Germinal center (tissue), 1 donor: ENCODE measurements at regions not wholly inside any gene's neighbourhood (a gene's known extent, or its start where the extent isn't known, plus 50 kb on each side); places are given as distances from the start of the nearest gene placed in this dataset.

Experiments
- DNase-seq: peaks from one replicate; pipeline ENCODE4 v3.0.0; 2012; ENCODE audit warnings: mixed read lengths, low spot score

DNA sequence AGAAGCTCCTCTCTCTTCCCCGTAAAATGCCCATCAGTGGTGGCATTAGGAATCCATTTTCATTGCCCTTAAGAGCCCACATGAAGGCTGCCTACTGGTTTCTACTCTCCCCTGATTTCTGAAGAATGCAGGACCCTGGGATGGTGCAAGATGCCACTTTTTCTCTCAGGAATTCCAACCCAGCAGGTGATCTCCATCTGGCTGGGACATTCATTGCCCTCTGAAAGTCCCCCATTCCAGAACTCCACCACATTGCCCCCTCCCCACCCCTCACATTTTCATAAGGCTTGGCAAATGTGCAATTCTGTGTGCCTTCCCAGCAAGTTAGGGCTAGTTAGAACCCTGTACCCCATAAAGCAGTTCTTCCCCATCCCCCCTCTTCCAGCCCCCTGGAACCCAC lies 88.0 kb downstream of the BANF2 start:
- DNase-seq, result no peak

DNA sequence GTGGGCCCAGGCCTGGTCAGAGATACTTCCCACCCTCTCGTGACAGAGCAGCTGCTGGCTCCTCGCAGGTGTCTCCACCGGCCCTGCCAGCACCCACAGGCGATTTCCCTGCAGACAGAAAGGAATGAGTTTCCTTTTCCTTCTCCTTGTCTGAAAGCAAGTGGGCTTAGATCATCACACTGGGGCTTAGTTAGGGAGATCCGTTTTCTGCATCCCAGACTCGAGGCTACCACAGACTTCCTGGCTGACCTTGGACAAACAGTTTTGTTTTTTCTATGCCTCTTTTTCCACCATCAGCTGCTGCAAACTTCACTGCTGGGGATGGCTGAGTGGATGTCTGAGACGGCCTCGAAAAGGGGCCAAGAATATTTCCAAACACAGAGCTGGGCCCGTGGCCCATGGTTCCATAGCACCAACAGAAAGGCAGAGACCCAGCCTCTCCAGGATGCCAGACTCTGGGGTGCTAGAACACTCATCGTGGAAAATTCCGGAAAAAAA lies 86.5 kb downstream of the BANF2 start:
- no peak for DNase-seq
